IPS-NIHi7 (cell line): ENCODE measurements at regions not wholly inside any gene's neighbourhood (a gene's known extent, or its start where the extent isn't known, plus 50 kb on each side); places are given as distances from the start of the nearest gene placed in this dataset.
"Not testable (repeated sequence)": the region's sequence is repeated elsewhere in the genome, so short reads cannot be mapped to it uniquely, and the experiment has no call there.

Experiments
- DNase-seq: peaks from one replicate; pipeline ENCODE4 v3.0.0; 2012; ENCODE audit warnings: mixed read lengths; ENCODE audit errors: extremely low spot score

DNA sequence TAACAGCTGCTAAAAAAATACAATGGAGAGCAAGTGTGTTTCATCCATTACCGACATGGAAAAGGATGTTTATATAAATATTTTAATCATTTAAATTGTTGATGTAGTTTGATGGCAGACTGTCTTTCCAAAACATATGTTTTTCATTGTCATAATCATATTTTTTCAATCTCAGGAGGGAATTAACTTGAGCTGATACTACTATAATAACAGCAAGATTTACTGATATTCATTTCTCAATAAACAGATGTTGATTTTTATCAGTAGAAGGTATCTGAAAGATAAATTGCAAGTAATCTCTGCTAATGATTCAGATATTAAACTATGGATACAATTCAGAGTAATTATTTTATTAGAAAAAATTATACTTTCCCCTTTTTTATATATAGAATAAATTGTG lies 274.9 kb upstream of the TMEFF2 start:
- no peak for DNase-seq

DNA sequence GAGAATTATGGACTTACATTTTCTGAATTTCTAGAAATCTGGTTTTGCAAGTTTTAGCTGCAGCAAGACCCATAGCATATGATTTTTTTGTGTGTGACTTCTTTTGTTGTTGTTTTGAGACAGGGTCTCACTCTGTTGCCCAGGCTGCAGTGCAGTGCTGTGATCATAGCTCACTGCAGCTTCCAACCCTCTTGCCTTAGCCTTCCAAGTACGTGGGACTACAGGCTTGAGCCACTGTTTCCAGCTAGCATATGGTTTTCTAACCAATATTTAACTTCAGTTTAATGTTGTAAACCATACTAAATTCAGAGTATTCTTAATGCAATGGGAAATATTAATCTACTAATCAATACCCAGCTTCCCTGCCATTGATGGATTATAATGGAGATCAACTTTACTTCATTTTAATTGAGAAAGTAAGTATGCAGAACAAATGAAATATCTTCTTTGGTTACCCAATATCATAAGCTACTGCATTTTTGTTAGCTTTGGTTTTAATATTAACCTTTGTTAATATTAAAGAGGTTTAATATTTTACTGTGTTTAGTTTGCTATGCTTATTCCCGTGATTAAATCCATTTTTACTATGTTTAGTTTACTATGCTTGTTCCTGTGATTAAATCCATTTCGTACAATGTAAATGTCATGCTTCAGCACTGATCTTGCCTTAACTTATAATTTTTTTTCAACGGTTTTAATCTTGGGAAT lies 273.4 kb upstream of the TMEFF2 start:
- DNase-seq, result no peak

- DNase-seq, result no peak
Observed at GRCh38 chr2:192465141-192465540, 270.4 kb upstream of the TMEFF2 start.

GRCh38 chr2:192459422-192459821 lies 264.7 kb upstream of the TMEFF2 start:
- no peak for DNase-seq

GRCh38 chr2:192448881-192449280 lies 254.1 kb upstream of the TMEFF2 start:
- no peak for DNase-seq

- DNase-seq, result no peak
Observed at GRCh38 chr2:192444286-192444838, 249.6 kb upstream of the TMEFF2 start.

- no peak for DNase-seq
Observed at GRCh38 chr2:192443831-192444230, 249.1 kb upstream of the TMEFF2 start.

- DNase-seq, result no peak
Observed at GRCh38 chr2:192438239-192438638, 243.5 kb upstream of the TMEFF2 start.

DNA sequence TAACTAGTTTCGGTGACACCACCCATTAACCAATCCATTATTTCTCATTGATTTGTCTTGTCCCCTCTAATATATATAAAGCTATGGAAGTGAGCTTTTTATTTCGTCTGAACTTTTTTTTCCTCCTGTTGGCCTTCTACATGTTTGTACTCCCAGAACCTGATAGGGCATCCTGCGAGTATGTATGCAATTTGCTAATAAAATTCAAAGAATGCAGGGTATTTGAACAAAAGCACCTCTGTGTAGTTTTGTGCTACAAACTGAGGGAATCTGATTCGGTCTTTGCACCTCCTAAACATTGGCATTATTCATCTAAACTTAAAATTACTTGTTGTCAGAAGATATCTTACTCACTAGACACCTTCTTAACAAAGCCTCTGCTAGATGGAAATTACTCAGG lies 242.9 kb upstream of the TMEFF2 start:
- no peak for DNase-seq

- DNase-seq, result no peak
Observed at GRCh38 chr2:192424243-192424642, 229.5 kb upstream of the TMEFF2 start.

DNA sequence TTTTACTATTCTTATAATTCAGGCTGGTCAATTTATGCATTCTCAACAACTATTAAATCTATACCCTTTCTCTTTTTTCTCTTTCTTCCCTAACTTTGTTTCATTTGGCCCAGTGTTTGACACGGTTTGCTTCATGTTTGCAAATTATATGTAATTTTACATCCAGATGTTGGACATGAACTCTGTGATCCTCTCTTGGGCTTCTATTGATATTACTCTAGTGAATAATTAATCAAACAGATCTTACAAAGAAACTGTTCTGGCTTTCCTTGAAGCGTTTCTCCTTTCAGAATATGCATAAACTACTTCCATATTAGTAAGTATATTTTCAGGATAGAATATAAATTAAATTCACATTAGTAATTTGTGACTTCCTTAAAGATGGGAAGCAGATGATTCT lies 225.1 kb upstream of the TMEFF2 start:
- no peak for DNase-seq

DNA sequence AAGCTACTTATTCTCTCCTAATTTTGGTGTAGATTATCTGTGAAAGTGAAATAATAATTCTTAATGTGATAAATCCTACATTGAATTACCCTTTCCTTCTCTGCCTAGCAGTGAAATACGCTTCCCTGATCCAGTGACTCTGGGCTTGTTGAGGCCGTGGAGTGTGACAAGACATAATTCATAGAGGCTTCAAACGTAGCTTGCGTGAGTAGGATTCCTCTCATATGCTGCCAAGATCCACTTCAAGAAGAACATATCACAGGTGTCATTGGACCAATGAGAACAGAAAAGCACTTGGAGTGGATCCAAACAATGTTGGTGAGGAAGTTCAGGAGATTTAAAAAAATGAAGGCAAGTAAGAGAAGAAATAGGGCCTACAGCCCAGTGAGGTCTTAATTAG lies 221.3 kb upstream of the TMEFF2 start:
- no peak for DNase-seq

GRCh38 chr2:192414794-192415193 lies 220.1 kb upstream of the TMEFF2 start:
- DNase-seq, result no peak

GRCh38 chr2:192413812-192414681 lies 219.3 kb upstream of the TMEFF2 start:
- no peak for DNase-seq

GRCh38 chr2:192412866-192413265 lies 218.1 kb upstream of the TMEFF2 start:
- DNase-seq, result not testable (repeated sequence)

DNA sequence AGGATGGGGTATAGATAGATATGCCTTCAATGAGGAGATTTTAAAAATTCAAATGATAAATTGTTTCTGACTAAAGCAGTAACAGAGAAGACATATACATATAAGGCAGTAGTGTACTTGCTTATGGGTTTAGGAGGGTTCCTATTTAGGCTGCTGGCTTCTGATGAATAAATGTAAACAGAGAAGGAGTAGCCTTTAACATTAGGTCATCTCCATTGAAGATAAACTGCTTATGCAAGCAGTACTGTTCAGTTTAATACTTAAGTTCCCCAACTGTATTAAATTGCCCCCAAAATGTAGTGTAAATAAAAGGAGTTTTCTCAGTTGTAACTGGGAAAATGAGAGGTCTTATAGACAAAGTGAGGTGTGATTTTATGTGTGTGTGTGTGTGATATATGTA lies 217.7 kb upstream of the TMEFF2 start:
- no peak for DNase-seq

DNA sequence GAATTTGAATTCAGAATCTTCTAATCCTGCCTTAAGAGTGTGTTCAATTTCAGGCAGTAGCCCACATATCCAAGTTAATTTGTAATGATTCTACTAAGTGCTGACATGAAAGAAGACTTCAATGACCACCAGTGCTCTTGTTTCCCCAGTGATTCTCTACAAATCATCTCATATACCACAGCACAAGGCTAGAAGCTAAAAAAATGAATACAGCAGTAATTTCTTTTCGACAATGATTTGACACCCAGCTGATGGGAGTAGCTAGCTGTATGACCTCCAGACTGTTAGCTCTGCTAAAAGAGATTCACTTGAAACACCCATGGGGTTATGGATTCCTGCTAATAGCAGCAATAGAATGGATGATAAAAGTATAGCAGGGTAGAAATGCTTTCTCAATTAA lies 217.0 kb upstream of the TMEFF2 start:
- no peak for DNase-seq

- no peak for DNase-seq
Observed at GRCh38 chr2:192410319-192410718, 215.6 kb upstream of the TMEFF2 start.

DNA sequence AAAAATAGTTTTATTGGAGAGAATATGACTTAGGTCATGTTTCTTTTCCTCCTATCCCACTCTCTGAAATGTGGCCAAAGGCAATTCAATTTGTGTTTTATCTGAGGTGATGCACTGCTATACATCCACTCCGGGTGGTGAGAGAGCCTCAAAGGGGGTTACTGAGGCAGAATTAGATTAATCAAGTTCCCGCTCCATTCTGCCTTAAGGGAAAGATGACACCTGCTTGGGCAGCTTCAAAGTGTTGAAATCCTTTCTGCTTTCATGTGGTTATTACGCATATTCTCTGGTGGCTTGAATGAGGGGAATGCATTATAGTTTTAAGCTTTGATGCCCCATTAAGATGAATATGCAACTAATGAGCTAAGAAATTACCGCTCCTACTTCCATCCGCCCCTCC lies 213.0 kb upstream of the TMEFF2 start:
- no peak for DNase-seq

DNA sequence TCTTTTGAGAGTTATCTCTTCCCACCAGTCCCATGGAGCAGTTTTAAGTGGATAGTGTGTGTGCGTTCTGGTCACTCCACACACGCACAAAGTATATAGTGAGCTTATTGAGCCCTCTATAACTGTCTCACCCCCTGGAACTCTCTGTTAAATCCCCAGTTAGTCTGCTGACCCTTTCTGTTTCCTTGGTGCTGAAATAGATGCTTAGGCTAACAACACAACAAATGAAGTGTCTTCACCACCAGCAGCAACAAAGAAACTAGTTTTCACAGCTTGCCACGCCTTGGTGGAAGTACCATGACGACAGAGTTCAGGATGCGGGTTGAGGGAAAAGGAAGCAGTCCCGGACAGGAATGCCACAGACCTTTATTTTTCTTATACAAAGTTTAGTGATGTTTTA lies 203.5 kb upstream of the TMEFF2 start:
- no peak for DNase-seq

DNA sequence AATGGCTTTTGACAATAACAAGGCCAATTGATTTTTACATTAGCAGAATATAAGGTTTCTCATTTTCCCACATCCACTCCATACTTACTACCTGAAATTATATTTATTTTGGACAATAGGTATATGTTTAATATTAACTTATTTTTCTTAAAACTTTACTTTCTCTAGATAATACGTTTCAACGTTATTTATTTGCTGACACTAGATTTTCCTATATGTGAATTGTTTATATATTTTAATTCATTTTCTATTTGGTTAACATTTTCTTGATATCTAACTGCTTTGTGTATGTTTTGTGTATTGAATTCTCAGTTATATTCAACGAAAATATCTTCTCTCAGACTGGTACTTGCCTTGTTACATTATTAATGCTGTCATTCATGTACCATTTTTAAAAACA lies 199.9 kb upstream of the TMEFF2 start:
- DNase-seq, result no peak

GRCh38 chr2:192391041-192391440 lies 196.3 kb upstream of the TMEFF2 start:
- no peak for DNase-seq

DNA sequence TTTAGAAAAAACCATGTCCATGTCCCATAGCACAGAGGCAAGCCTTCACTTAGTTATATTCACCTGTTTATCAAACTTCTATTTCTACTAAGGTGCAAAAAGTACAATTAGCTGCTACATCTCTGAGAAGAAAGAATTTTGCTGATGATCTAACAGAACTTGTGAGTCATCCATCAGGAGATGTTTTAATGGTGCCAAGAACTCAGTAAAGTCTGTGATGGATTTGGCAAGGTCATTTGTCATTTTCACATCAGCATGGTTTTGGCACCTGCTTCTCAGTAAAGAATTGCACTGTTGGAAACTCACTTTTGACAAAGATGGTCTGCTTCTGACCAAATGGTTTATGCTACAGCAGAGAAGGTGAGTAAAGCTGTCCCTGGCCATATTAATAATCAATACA lies 195.7 kb upstream of the TMEFF2 start:
- no peak for DNase-seq
